SK-N-SH treated with all-trans-retinoic acid at 6 μM for 48 hours (cell line): ENCODE measurements at regions not wholly inside any gene's neighbourhood (a gene's known extent, or its start where the extent isn't known, plus 50 kb on each side); places are given as distances from the start of the nearest gene placed in this dataset.

Source experiments
- ARNTL ChIP-seq: fragments of 450-650 bp; formaldehyde crosslinking; IDR thresholded peaks from 2 replicates; pipeline ENCODE4 v1.5.0; 2020; ENCODE audit warnings: low read depth, mild to moderate bottlenecking, moderate library complexity, borderline replicate concordance
- CSRNP3 ChIP-seq: fragments of 250-450 bp; sonication (Bioruptor Pico); IDR thresholded peaks from 2 replicates; pipeline ENCODE4 v1.5.1; 2021; ENCODE audit warnings: mild to moderate bottlenecking, moderate library complexity
- ESRRG ChIP-seq: fragments of 250-450 bp; sonication (Bioruptor Pico); IDR thresholded peaks from 2 replicates; pipeline ENCODE4 v1.6.1; 2021; ENCODE audit warnings: mild to moderate bottlenecking
- ISL1 ChIP-seq: fragments of 250-450 bp; sonication (Bioruptor Pico); IDR thresholded peaks from 2 replicates; pipeline ENCODE4 v2.1.2; 2022; ENCODE audit warnings: mild to moderate bottlenecking, moderate library complexity
- PATZ1 ChIP-seq: fragments of 250-450 bp; sonication (Bioruptor Pico); IDR thresholded peaks from 2 replicates; pipeline ENCODE4 v1.8.0; 2020; ENCODE audit warnings: mild to moderate bottlenecking, moderate library complexity, borderline replicate concordance
- POU6F1 ChIP-seq: fragments of 250-450 bp; sonication (Bioruptor Pico); IDR thresholded peaks from 2 replicates; pipeline ENCODE4 v1.8.0; 2021; ENCODE audit warnings: low read depth, mild to moderate bottlenecking, moderate library complexity, borderline replicate concordance
- PPARA ChIP-seq: fragments of 250-450 bp; sonication (Bioruptor Pico); IDR thresholded peaks from 2 replicates; pipeline ENCODE4 v1.5.0; 2020; ENCODE audit warnings: mild to moderate bottlenecking, borderline replicate concordance
- SNAI2 ChIP-seq: fragments of 250-450 bp; sonication (Bioruptor Pico); IDR thresholded peaks from 2 replicates; pipeline ENCODE4 v1.5.0; 2020; ENCODE audit warnings: mild to moderate bottlenecking, moderate library complexity
- TCF4 ChIP-seq: fragments of 250-450 bp; sonication (Bioruptor Pico); IDR thresholded peaks from 2 replicates; pipeline ENCODE4 v1.8.0; 2021; ENCODE audit warnings: mild to moderate bottlenecking, moderate library complexity, borderline replicate concordance
- TSHZ2 ChIP-seq: fragments of 250-450 bp; sonication (Bioruptor Pico); IDR thresholded peaks from 2 replicates; pipeline ENCODE4 v1.5.0; 2020; ENCODE audit warnings: mild to moderate bottlenecking, moderate library complexity
- ZC3H10 ChIP-seq: fragments of 250-450 bp; sonication (Bioruptor Pico); IDR thresholded peaks from 2 replicates; pipeline ENCODE4 v1.5.1; 2021; ENCODE audit warnings: mild to moderate bottlenecking, moderate library complexity
- ZNF8 ChIP-seq: fragments of 450-650 bp; formaldehyde crosslinking; IDR thresholded peaks from 2 replicates; pipeline ENCODE4 v1.5.0; 2020; ENCODE audit warnings: mild to moderate bottlenecking, moderate library complexity

DNA sequence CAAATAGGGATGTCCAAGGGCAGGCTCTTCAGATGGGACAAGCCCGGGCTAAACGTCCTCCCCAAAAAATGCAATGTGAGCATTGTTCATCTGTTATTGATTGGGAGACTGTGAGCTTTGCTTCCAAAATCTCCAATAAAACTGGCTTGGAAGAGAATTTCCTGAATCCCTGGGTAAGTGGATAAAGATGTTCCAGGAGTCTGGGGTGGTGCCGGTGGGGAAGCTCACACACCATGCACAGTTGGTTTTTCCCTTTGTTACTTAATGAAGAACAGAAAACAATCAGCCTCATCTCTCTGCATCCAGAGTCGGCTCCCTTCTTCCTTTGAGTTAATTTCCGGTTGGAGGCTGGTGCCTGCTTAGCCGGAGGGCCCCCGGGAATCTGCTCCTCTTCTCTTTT lies 72.1 kb upstream of the ZBTB40 start:
- TF ChIP-seq TSHZ2 (CRISPR knock-in tag) (no peak), PATZ1 (CRISPR knock-in tag) (no peak), TCF4 (no peak), CSRNP3 (no peak), PPARA (CRISPR knock-in tag) (no peak), POU6F1 (no peak), ISL1 (CRISPR knock-in tag) (no peak), SNAI2 (CRISPR knock-in tag) (no peak), ZC3H10 (no peak), ARNTL (CRISPR knock-in tag) (no peak), ZNF8 (CRISPR knock-in tag) (no peak), ESRRG (CRISPR knock-in tag) (no peak)
